ENCODE measurements at regions not wholly inside any gene's neighbourhood (a gene's known extent, or its start where the extent isn't known, plus 50 kb on each side); places are given as distances from the start of the nearest gene placed in this dataset.
A peak's percentile ranks its signal among the peaks of the same experiment; 100 is the strongest.

GRCh38 chr5:155455791-155456514, 442.4 kb downstream of the KIF4B start:
- peak overlapping the region; percentile 64 to 68 for H3K27ac ChIP-seq (ENCODE audit: low read depth in 2 of 2, low read length in 2 of 2)
- H3K9ac ChIP-seq (ENCODE audit: low read length in 3 of 3) = no peak overlapping the region
- intact Hi-C loops (cut with DNase I) = no loop called here
- H3K4me3 ChIP-seq (ENCODE audit: low read length in 3 of 3) = no peak overlapping the region
- no peaks in the 10 kb centered on the region for H3K9me3 ChIP-seq (ENCODE audit: control insufficient read depth in 2 of 3, insufficient read depth in 1 of 3, low read length in 3 of 3)
- peaks cover 0 to 6% (median 0%) of the 10 kb centered on the region in 3 donors for H3K4me1 ChIP-seq (ENCODE audit: control insufficient read depth in 2 of 3, insufficient read depth in 2 of 3, low read depth in 1 of 3, low read length in 3 of 3)
- H3K36me3 ChIP-seq (ENCODE audit: control insufficient read depth in 2 of 3, insufficient read depth in 3 of 3, low read length in 3 of 3) = no peaks in the 10 kb centered on the region
- H3K27me3 ChIP-seq (ENCODE audit: control insufficient read depth, insufficient read depth, low read length) = no peaks in the 10 kb centered on the region
- DNase-seq (peak in 2 of 5 donors; percentile 33 to 47), FAIRE-seq (no peak)
- TF ChIP-seq CTCF (IDR thresholded peaks at IDR 0.05; ENCODE audit: borderline replicate concordance, extremely low read depth, insufficient read depth) = no peak

GRCh38 chr5:155459889-155460500, 446.4 kb downstream of the KIF4B start:
- DNase-seq (no peak), FAIRE-seq (no peak)
- Histone ChIP-seq H3K4me3 (ENCODE audit: low read length in 3 of 3) (no peak overlapping the region), H3K27me3 (ENCODE audit: control insufficient read depth, insufficient read depth, low read length) (no peaks in the 10 kb centered on the region), H3K4me1 (ENCODE audit: control insufficient read depth in 2 of 3, insufficient read depth in 2 of 3, low read depth in 1 of 3, low read length in 3 of 3) (peaks cover 0 to 6% (median 0%) of the 10 kb centered on the region in 3 donors), H3K9ac (ENCODE audit: low read length in 3 of 3) (no peak overlapping the region), H3K9me3 (ENCODE audit: control insufficient read depth in 2 of 3, insufficient read depth in 1 of 3, low read length in 3 of 3) (no peaks in the 10 kb centered on the region), H3K27ac (ENCODE audit: low read depth in 2 of 2, low read length in 2 of 2) (no peak overlapping the region), H3K36me3 (ENCODE audit: control insufficient read depth in 2 of 3, insufficient read depth in 3 of 3, low read length in 3 of 3) (no peaks in the 10 kb centered on the region)
- intact Hi-C loops (cut with DNase I) = no loop called here
- no peak for TF ChIP-seq CTCF (IDR thresholded peaks at IDR 0.05; ENCODE audit: borderline replicate concordance, extremely low read depth, insufficient read depth)

GRCh38 chr5:155460501-155460931, 447.0 kb downstream of the KIF4B start:
- no peaks in the 10 kb centered on the region for H3K9me3 ChIP-seq (ENCODE audit: control insufficient read depth in 2 of 3, insufficient read depth in 1 of 3, low read length in 3 of 3)
- FAIRE-seq (no peak), DNase-seq (no peak)
- TF ChIP-seq CTCF (IDR thresholded peaks at IDR 0.05; ENCODE audit: borderline replicate concordance, extremely low read depth, insufficient read depth) = no peak
- peaks cover 0 to 6% (median 0%) of the 10 kb centered on the region in 3 donors for H3K4me1 ChIP-seq (ENCODE audit: control insufficient read depth in 2 of 3, insufficient read depth in 2 of 3, low read depth in 1 of 3, low read length in 3 of 3)
- H3K9ac ChIP-seq (ENCODE audit: low read length in 3 of 3) = no peak overlapping the region
- H3K36me3 ChIP-seq (ENCODE audit: control insufficient read depth in 2 of 3, insufficient read depth in 3 of 3, low read length in 3 of 3) = no peaks in the 10 kb centered on the region
- H3K4me3 ChIP-seq (ENCODE audit: low read length in 3 of 3) = no peak overlapping the region
- no peaks in the 10 kb centered on the region for H3K27me3 ChIP-seq (ENCODE audit: control insufficient read depth, insufficient read depth, low read length)
- intact Hi-C loops (cut with DNase I) = no loop called here
- H3K27ac ChIP-seq (ENCODE audit: low read depth in 2 of 2, low read length in 2 of 2) = no peak overlapping the region

Data from kidney (tissue), 13 donors.